Astrocyte of the spinal cord (primary cell): ENCODE measurements at regions not wholly inside any gene's neighbourhood (a gene's known extent, or its start where the extent isn't known, plus 50 kb on each side); places are given as distances from the start of the nearest gene placed in this dataset.

Source experiments
- DNase-seq: peaks from one replicate; pipeline ENCODE4 v3.0.0; 2011; ENCODE audit warnings: low read depth, low spot score
- H3K4me3 ChIP-seq: 2 replicates; pipeline ENCODE4 v1.5.1; 2011; ENCODE audit warnings: low read depth, mild to moderate bottlenecking, low read length, moderate library complexity
- CTCF ChIP-seq: IDR thresholded peaks from 2 replicates; pipeline ENCODE4 v1.5.1; 2012; ENCODE audit warnings: low read depth, mild to moderate bottlenecking, low read length, inconsistent platforms
- in situ Hi-C: cut with HindIII; loops from 2 replicates; pipeline ENCODE4 v1.10.0; 2017; ENCODE audit warnings: low sequenced_read_pairs

- no peak overlapping the region for H3K4me3 ChIP-seq
- in situ Hi-C loops, result no loop called here
- DNase-seq, result no peak
- TF ChIP-seq CTCF, result no peak
Observed at GRCh38 chr6:130314271-130314670, 51.5 kb upstream of the TMEM200A start.

- DNase-seq, result no peak
- H3K4me3 ChIP-seq, result no peak overlapping the region
- no peak for TF ChIP-seq CTCF
- in situ Hi-C loops, result no loop called here
Observed at GRCh38 chr6:130313206-130313605, 52.6 kb upstream of the TMEM200A start.

GRCh38 chr6:130309028-130309427 lies 56.8 kb upstream of the TMEM200A start:
- in situ Hi-C loops, result no loop called here
- DNase-seq, result no peak
- no peak overlapping the region for H3K4me3 ChIP-seq
- no peak for TF ChIP-seq CTCF

GRCh38 chr6:130307752-130308361 lies 58.0 kb upstream of the TMEM200A start:
- H3K4me3 ChIP-seq, result no peak overlapping the region
- in situ Hi-C loops, result no loop called here
- no peak for TF ChIP-seq CTCF
- DNase-seq, result peak; percentile 70

GRCh38 chr6:130306377-130306776 lies 59.4 kb upstream of the TMEM200A start:
- DNase-seq, result no peak
- in situ Hi-C loops, result no loop called here

GRCh38 chr6:130303431-130303830 lies 62.4 kb upstream of the TMEM200A start:
- no peak for TF ChIP-seq CTCF
- H3K4me3 ChIP-seq, result no peak overlapping the region
- in situ Hi-C loops, result no loop called here
- peak; percentile 25 for DNase-seq

More at GRCh38 chr6:130306377-130306776, 59.4 kb upstream of the TMEM200A start:
- no peak for TF ChIP-seq CTCF
- H3K4me3 ChIP-seq, result no peak overlapping the region
